ENCODE measurements at regions not wholly inside any gene's neighbourhood (a gene's known extent, or its start where the extent isn't known, plus 50 kb on each side); places are given as distances from the start of the nearest gene placed in this dataset.
"Not testable (repeated sequence)": the region's sequence is repeated elsewhere in the genome, so short reads cannot be mapped to it uniquely, and the experiment has no call there.

DNA sequence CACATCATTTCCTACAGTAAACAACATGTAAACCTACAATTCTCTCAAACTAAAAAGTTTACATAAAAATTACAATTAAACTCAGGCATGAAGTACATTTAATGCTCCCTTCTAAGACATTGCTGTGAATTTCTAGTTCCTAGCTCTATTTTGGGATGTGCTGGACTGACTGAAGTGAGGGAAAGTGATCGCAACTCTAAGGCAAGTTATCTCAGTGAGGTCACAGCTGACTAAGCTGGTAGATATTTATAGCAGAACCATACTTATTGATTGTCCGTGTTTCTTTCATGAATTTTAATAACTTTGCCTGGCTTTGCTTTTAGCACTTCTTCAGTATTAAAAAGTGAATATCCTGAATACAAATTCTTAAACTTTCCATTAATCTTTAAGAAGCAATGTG is 570.4 kb upstream of the GALNTL6 start:
- Mint-ChIP-seq H3K36me3 (ENCODE audit: low read depth) (no peaks in the 10 kb centered on the region), H3K4me3 (no peak overlapping the region), H3K4me1 (ENCODE audit: low read depth) (no peaks in the 10 kb centered on the region), H3K27ac (no peak overlapping the region), H3K27me3 (ENCODE audit: insufficient read depth) (no peaks in the 10 kb centered on the region), H3K9me3 (peaks cover 30% of the 10 kb centered on the region)
- no peak for DNase-seq
- no peak for TF ChIP-seq CTCF (IDR thresholded peaks at IDR 0.05)

- H3K4me1 Mint-ChIP-seq (ENCODE audit: low read depth) = no peaks in the 10 kb centered on the region
- H3K9me3 Mint-ChIP-seq = peaks cover 35% of the 10 kb centered on the region
- H3K27ac Mint-ChIP-seq = no peak overlapping the region
- no peak for TF ChIP-seq CTCF (IDR thresholded peaks at IDR 0.05)
- no peak for DNase-seq
- no peak overlapping the region for H3K4me3 Mint-ChIP-seq
- no peaks in the 10 kb centered on the region for H3K36me3 Mint-ChIP-seq (ENCODE audit: low read depth)
- H3K27me3 Mint-ChIP-seq (ENCODE audit: insufficient read depth) = no peaks in the 10 kb centered on the region
Measured at GRCh38 chr4:171239196-171239595, 574.0 kb upstream of the GALNTL6 start.

- Mint-ChIP-seq H3K36me3 (ENCODE audit: low read depth) (no peaks in the 10 kb centered on the region), H3K27me3 (ENCODE audit: insufficient read depth) (no peaks in the 10 kb centered on the region), H3K4me1 (ENCODE audit: low read depth) (no peaks in the 10 kb centered on the region), H3K4me3 (no peak overlapping the region), H3K9me3 (peaks cover 32% of the 10 kb centered on the region), H3K27ac (no peak overlapping the region)
- no peak for TF ChIP-seq CTCF (IDR thresholded peaks at IDR 0.05)
- DNase-seq = no peak
Measured at GRCh38 chr4:171235521-171235920, 577.7 kb upstream of the GALNTL6 start.

DNA sequence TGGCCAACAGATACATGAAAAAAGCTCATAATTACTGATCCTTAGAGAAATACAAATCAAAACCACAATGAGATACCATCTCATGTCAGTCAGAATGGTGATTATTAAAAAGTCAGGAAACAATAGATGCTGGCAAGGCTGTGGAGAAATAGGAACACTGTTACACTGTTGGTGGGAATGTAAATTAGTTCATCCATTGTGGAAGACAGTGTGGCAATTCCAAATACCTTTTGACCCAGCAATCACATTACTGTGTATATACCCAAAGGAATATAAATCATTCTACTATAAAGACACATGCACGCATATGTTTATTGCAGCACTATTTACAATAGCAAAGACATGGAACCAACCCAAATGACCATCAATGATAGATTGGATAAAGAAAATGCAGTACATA is 583.9 kb upstream of the GALNTL6 start:
- H3K36me3 Mint-ChIP-seq (ENCODE audit: low read depth); H3K4me3 Mint-ChIP-seq; H3K27ac Mint-ChIP-seq; DNase-seq; H3K4me1 Mint-ChIP-seq (ENCODE audit: low read depth); H3K27me3 Mint-ChIP-seq (ENCODE audit: insufficient read depth): not testable (repeated sequence)
- peaks cover 15% of the 10 kb centered on the region for H3K9me3 Mint-ChIP-seq

DNA sequence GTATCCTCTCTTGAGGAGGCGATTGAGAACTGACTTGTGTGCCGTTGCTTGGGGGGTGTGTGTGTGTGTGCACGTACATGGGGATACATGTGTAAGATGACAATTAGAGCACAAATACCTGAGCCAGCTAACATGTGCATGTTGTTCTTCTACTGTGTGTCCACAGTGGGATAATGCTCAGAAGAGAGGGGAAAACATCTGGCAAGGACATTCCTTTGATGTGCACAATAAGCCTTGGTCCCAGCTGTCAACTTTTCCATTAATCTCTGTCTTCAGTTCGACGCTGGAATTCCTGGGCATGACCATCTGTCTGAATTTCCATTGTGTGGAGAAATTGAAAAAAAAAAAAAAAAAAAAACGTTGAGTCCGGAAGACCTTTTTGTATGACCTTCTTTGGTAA is 592.0 kb upstream of the GALNTL6 start:
- no peak for DNase-seq
- Mint-ChIP-seq H3K27me3 (ENCODE audit: insufficient read depth) (no peaks in the 10 kb centered on the region), H3K4me3 (no peak overlapping the region), H3K4me1 (ENCODE audit: low read depth) (no peaks in the 10 kb centered on the region), H3K9me3 (peaks cover 52% of the 10 kb centered on the region), H3K27ac (no peak overlapping the region), H3K36me3 (ENCODE audit: low read depth) (no peaks in the 10 kb centered on the region)
- TF ChIP-seq CTCF (IDR thresholded peaks at IDR 0.05) = no peak

- H3K27me3 Mint-ChIP-seq (ENCODE audit: insufficient read depth) = no peaks in the 10 kb centered on the region
- no peaks in the 10 kb centered on the region for H3K4me1 Mint-ChIP-seq (ENCODE audit: low read depth)
- TF ChIP-seq CTCF (IDR thresholded peaks at IDR 0.05) = no peak
- no peak for DNase-seq
- no peak overlapping the region for H3K27ac Mint-ChIP-seq
- H3K36me3 Mint-ChIP-seq (ENCODE audit: low read depth) = no peaks in the 10 kb centered on the region
- H3K9me3 Mint-ChIP-seq = peaks cover 38% of the 10 kb centered on the region
- no peak overlapping the region for H3K4me3 Mint-ChIP-seq
Measured at GRCh38 chr4:171203425-171203824, 609.8 kb upstream of the GALNTL6 start.

All from HFFc6 (cell line).